HUDEP-2 (cell line): ENCODE measurements at regions not wholly inside any gene's neighbourhood (a gene's known extent, or its start where the extent isn't known, plus 50 kb on each side); places are given as distances from the start of the nearest gene placed in this dataset.

ENCODE experiments used
- DNase-seq, 76 experiments: peaks; one replicate each; lab custom pipeline; 2025; ENCODE audit not compliant: unreplicated experiment in 76 of 76; lab: John Stamatoyannopoulos, UW

DNA sequence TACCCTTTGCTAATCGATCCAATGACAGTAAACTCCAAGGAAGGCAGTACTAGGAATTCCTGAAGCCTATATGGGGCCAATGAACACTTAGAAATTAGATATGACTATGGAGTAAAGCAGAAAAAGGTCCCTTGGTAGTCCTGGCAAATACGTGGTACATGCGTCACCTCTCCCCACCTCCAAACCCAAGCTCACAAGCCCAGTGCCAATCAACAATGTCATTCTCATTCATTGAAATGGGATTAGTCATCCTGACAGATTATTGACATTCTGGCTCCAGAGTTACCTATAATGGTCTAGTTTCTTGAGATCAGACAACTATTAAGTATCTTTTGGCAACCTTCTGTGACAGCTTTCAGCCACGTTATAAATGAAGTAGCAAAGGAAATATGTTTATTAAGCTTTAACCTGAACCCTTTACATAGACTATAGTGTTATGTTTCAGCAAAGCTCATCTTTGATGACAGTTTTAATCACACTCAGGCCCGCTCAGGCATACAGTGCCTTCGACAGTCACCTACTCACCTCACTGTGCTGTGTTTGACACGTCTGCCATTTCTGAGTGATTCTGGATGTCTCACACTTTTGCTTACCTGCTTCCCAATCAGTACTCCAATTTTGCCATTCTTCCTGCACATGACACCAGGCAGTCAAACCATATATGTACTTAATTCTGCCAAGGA lies 69.6 kb upstream of the ADO start:
- no peak for DNase-seq

DNA sequence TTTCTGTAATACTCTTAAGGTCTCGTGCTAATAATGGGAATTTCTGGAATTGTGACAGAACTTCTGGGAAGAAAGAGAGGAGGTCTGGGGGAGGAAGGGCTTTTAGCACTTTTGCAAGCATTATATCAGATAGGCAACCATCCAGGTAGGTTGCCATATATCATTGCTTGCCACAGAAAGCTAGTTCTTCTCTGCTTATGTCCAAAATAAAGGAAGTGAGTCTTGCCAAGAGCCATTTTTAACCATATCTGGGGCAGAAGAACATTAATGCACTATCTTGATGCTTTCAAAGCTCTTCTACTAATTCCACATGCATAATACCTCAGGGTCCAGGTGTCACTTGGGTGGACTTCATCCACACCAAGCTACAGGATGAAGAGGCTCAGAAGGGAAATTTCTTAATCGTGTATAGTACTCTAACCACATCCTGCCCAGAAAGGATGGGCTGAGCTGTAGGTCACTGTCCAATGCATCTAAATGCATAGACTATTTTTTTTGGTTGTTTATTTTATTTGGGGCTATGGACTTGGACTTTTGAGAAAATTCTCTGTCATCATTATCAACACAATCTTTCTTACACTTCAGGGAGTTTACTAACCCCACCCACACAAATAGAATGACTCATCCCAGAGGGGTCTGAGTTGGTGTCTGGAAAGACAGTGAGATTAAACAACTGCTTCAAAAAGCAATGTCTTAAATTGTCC lies 68.9 kb upstream of the ADO start:
- DNase-seq = peak in 5 of 76 experiments; percentile 1 to 9 (median 4)

DNA sequence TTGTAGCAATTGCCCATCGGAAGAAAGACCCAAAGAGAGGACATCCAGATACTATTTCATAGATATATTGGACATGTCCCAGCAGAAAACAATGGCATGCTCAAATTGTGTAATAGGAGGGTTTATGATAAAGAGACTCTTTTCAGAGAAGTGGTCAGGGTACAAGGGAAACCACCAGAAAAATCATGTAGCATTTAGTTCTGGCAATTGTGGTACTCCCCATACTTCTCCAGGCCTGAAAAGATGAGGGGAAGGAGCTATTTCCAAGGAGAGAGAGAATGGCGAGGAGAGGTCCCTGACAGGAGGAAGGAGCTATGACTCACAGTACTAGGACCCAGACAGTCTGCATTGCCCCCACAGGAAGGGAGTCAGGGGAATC lies 68.4 kb upstream of the ADO start:
- no peak for DNase-seq

DNA sequence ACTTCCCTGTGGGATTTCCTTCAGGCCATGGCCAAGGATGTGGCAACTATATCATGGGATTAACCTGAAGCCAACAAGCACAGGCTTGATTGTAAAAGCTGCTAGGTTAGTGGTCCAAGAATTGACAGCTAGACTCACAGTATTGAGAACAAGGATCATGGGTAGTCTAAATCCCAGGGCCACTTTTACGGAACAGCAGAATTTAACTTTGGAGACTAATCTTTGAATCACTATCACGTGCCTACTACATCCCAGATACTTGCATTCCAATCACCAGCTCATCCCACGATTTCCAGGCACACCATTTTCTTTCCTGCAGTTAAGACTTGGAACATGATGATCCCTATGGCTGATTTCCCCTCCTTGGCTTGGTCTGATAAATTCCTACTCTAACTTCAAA lies 65.6 kb upstream of the ADO start:
- DNase-seq = no peak

DNA sequence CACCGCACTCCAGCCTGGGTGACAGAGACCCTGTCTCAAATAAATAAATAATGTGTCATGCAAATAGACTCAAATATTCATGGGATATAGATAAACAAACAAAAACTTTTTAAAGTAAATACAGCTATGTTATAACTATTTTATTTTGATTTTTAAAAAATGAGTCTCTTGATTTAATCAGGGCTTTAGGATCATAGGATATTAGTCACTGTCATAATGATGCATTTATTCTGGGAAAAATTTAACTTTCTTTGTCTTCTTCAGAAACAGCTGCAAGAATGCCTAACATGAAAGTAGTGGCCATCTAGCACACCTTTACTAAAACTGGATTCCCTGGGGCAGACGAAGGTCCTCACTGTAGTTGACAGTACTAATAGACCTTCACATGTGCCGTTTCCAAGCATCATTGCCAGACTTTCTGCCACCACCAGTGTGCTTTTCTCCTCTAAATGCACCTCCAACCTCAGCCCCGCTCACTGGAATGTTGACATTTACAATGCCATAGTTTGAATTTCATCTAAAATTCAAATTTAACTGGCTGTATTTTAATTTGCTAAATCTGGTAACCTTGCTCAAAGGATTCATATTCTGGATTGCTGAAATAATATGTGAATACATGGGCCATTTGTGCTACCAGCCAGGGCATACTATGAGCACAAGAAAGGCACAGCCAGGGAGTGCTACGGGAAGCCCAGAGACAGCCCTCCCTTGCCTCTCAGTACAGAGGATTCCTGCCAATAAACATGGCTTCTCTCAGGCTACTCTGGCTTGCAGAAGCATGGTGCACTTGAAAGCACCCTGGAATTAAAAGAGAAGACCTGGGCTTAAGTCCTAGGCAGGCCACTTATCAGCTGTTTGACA lies 63.4 kb upstream of the ADO start:
- DNase-seq = no peak

DNA sequence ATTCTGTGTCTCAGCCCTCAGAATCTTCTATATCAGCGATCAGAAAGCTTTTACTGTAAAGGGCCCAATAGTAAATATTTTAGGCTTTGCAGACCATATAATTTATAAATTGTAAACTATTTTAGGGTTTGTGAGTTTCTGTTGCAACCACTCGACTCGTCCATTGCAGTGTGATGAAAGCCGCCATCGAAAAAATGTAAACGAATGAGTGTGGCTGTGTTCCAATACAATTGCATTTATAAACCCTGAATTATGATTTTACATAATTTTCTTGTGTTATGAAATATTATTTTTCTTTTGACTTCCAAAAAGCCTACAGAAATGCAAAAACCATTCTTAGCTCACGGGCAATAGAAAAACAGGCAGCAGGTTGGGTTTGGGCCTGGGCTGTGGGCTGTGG lies 62.5 kb upstream of the ADO start:
- DNase-seq = no peak

DNA sequence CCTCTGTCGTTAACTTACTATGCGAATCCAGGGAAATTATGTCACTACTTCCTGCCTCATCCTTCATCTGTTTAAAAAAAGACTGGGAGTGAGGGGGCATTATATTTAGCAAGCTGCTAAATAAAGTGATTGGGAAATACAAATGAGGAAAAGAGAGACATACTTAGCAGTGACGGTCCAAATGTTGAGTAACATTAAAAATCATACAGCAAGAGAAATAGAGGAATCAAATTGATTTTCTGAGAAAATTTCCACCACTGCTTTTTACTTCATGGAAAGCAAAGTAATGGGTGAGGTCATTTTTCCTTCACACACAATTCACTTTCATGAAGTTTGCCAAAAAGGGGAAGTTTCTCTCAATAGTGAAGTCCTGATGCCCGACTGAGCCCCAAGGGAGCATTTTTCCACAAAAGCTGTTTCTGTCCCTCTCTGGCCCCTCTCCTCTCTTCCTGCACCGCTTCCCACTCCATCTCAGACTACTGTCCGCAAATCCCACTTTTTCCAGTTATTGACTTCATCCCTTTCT lies 61.9 kb upstream of the ADO start:
- no peak for DNase-seq

DNA sequence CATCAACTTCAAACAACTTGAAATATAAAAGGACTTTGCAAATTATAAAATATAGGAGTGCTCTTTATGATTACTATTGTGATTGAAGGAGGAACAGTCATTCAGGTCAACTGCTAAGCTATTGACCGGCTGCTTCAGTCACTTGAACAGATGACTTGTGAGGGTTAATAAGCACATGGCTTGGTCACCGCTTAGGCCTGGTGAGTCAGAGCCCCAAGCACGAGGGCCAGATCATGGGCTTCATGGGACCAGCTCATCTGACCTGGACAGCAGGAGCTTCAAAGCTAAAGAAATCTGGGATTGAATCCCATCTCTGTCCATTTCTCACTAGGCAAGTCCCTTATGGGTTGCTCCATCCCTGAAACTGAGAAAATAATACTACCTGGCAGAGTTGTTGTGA lies 60.4 kb upstream of the ADO start:
- no peak for DNase-seq

DNA sequence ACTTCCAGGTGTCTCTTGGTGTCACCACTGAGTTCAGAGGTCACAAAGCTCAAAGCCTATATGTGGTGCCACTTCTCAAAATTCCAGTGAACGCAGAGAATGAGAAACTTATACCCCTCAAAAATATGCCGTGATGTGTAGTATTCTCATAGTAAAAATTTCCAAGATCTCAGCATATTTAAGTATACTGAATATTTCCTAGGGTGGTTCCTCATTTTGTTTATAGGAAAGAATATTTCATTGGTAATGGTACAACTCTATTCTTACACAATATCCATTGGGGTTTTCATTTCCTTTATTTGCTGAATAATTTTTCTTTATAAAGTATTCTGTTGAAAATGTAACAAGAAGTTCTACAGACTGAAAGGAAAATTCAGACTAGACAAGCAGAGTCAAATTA lies 58.9 kb upstream of the ADO start:
- DNase-seq = no peak

DNA sequence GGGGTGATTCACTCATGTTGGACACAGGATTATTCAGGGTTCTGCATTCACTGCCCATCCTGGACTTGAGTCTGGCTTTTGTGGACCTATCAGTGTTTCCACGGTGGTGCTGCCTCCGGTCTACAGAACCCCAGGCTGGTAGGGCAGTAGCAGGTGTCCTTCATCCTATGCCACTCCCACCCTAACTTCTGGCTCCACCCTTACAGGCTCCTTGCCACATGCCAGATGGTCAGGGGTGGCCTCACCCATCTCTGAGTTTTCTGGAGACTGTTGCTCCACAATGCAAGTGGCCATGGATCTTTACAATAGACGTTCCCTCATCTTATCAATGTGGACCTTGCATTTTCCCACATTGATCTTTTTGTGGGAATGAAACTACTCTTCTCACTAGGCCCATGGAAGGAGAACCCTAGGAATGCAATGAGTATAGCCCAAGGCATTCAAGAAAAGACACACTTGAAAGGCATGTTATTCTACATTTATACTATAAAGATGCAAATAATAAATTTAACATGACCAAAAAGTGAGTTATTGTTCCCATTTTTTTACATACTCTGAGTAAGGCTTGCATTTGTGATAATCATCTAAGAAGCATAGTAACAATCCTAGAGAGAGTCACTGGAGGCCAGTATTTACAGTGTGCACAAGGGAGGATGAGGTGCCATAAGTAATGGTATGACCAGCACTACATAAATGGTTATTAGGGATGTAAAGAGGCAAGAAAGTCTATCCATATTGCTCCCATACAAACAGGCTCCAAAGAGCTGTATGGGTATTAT lies 57.4 kb upstream of the ADO start:
- DNase-seq = no peak

DNA sequence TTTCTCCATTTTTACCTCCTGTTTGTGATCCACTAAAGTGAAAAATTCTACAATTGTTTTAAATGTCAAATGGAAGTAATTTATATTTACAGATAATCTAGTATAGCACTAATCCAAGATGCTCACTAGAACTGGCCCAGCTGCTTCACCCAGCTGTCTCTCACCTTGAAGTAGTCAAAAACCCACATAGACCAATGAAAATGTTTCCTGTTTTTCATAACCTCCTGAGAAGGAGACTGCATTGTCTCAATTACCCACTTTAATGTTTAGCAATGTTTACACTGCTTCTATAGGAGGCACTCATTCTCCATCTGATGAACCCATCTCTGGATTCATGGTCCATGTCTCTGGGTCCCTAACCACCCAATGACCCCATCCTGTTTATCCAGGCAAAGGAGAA lies 56.1 kb upstream of the ADO start:
- DNase-seq = no peak

DNA sequence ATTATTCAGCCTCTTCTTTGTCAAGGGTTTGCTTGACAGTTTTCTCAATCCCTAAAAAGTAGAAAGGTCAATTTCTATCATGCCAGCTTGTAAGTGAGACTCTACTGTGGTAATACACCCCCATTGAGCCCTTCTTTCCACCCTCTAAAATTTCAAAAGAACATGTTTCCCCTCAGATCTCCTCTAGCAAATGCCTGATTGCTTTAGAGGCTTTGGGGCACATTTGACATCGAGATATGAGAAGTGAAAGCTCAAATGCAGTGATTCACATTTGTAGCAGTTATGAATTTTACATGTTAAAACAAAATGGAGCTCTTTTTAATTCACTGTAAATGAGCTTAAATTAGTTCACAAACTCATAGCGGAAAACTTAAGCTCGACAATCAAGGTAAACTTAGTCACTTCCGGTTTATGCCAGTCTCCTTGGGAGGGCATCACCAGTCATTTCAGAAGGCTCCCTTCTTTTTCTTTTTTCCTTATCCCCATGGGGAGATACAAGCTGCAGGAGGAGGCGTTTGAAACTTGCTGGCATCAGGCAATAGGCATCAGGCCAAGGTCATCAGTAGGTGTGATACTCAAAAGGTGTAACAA lies 55.3 kb upstream of the ADO start:
- DNase-seq = no peak
